DMS79 treated with DMSO at 0.1 percent for 48 hours (cell line): ENCODE measurements at regions not wholly inside any gene's neighbourhood (a gene's known extent, or its start where the extent isn't known, plus 50 kb on each side); places are given as distances from the start of the nearest gene placed in this dataset.
A peak's percentile ranks its signal among the peaks of the same experiment; 100 is the strongest.

Experiments
- DNase-seq: peaks from one replicate; lab custom pipeline; 2025; lab: John Stamatoyannopoulos, UW

- no peak for DNase-seq
These were observed 158.1 kb downstream of the TBXT start for GRCh38 chr6:166009385-166010031.

- DNase-seq, result no peak
These were observed 158.9 kb downstream of the TBXT start for GRCh38 chr6:166008441-166009369.

- no peak for DNase-seq
These were observed 160.0 kb downstream of the TBXT start for GRCh38 chr6:166007349-166008263.

GRCh38 chr6:166006900-166007301, 160.8 kb downstream of the TBXT start:
- no peak for DNase-seq

GRCh38 chr6:166005944-166006899, 161.4 kb downstream of the TBXT start:
- DNase-seq, result peak; percentile 14

GRCh38 chr6:166005401-166005943, 162.2 kb downstream of the TBXT start:
- no peak for DNase-seq

- DNase-seq, result no peak
These were observed 162.8 kb downstream of the TBXT start for GRCh38 chr6:166004876-166005275.

GRCh38 chr6:166004471-166004870, 163.2 kb downstream of the TBXT start:
- no peak for DNase-seq

- DNase-seq, result no peak
These were observed 164.1 kb downstream of the TBXT start for GRCh38 chr6:166003569-166003968.

- DNase-seq, result no peak
These were observed 166.3 kb downstream of the TBXT start for GRCh38 chr6:166001359-166001758.

GRCh38 chr6:165999279-165999678, 168.4 kb downstream of the TBXT start:
- no peak for DNase-seq

- no peak for DNase-seq
These were observed 169.6 kb downstream of the TBXT start for GRCh38 chr6:165998072-165998471.

- DNase-seq, result no peak
These were observed 176.3 kb downstream of the TBXT start for GRCh38 chr6:165991341-165991740.

- no peak for DNase-seq
These were observed 177.4 kb downstream of the TBXT start for GRCh38 chr6:165990216-165990615.

GRCh38 chr6:165988757-165989456, 178.7 kb downstream of the TBXT start:
- no peak for DNase-seq

- DNase-seq, result no peak
These were observed 179.3 kb downstream of the TBXT start for GRCh38 chr6:165988302-165988756.

GRCh38 chr6:165987483-165988301, 180.0 kb downstream of the TBXT start:
- no peak for DNase-seq

- no peak for DNase-seq
These were observed 180.7 kb downstream of the TBXT start for GRCh38 chr6:165986914-165987482.
